SK-N-SH (cell line): ENCODE measurements at regions not wholly inside any gene's neighbourhood (a gene's known extent, or its start where the extent isn't known, plus 50 kb on each side); places are given as distances from the start of the nearest gene placed in this dataset.

Experiments
- CTCF ChIA-PET: fragments of 300-600, 350-600 bp; formaldehyde crosslinking; extraction: SDS; loops from one replicate; lab custom pipeline; 2021; lab: Yijun Ruan, JAX
- POLR2A ChIA-PET: fragments of 350-600 bp; sonication (Branson Sonifier 250); formaldehyde crosslinking; extraction: SDS; loops from one replicate; lab custom pipeline; 2020; ENCODE audit warnings: antibody characterized with exemption, inconsistent platforms; lab: Yijun Ruan, JAX
- DNase-seq: peaks from one replicate; pipeline ENCODE4 v3.0.0; 2012
- H2AFZ ChIP-seq: fragments of 200-600 bp; sonication (generic); 2 replicates; pipeline ENCODE4 v1.8.1; 2016; ENCODE audit warnings: antibody characterized with exemption, mild to moderate bottlenecking, low read depth
- H3F3A ChIP-seq: fragments of 200-600 bp; sonication (generic); replicated peaks from 2 replicates; pipeline ENCODE3; 2016; ENCODE audit warnings: antibody characterized with exemption, mild to moderate bottlenecking; ENCODE audit not compliant: insufficient read depth
- H3K27ac ChIP-seq, 2 experiments: fragments of 200-500 bp in 1 of 2; fragments of 200-600 bp in 1 of 2; sonication (Bioruptor generic) in 1 of 2; sonication (generic), shearing (Covaris generic) in 1 of 2; 2 replicates each; pipeline versions ENCODE4 v1.5.1 to v1.6.1; 2014 to 2016; ENCODE audit warnings: low read depth in 2 of 2, inconsistent platforms in 1 of 2, low read length in 1 of 2, mild to moderate bottlenecking in 1 of 2, mixed read lengths in 1 of 2
- H3K27me3 ChIP-seq: fragments of 200-600 bp; sonication (generic), shearing (Covaris generic); 2 replicates; pipeline ENCODE4 v1.6.1; 2016; ENCODE audit warnings: mixed run types; ENCODE audit not compliant: insufficient read depth
- H3K36me3 ChIP-seq, 2 experiments: fragments of 200-500 bp in 1 of 2; fragments of 200-600 bp in 1 of 2; sonication (Bioruptor generic) in 1 of 2; sonication (generic) in 1 of 2; replicated peaks in 1 of 2; 2 replicates each; pipeline versions ENCODE3 to v1.5.1; 2014 to 2016; ENCODE audit warnings: low read length in 1 of 2, mild to moderate bottlenecking in 1 of 2; ENCODE audit not compliant: insufficient read depth in 2 of 2, control insufficient read depth in 1 of 2
- H3K4me1 ChIP-seq, 2 experiments: fragments of 200-500 bp in 1 of 2; fragments of 200-600 bp in 1 of 2; sonication (Bioruptor generic) in 1 of 2; sonication (generic), shearing (Covaris generic) in 1 of 2; 2 replicates each; pipeline versions ENCODE4 v1.5.1 to v1.6.1; 2014 to 2016; ENCODE audit warnings: low read depth in 1 of 2, low read length in 1 of 2, mixed run types in 1 of 2; ENCODE audit not compliant: insufficient read depth in 2 of 2, control insufficient read depth in 1 of 2
- H3K4me2 ChIP-seq: fragments of 200-600 bp; sonication (generic), shearing (Covaris generic); 2 replicates; pipeline ENCODE4 v1.6.1; 2017; ENCODE audit warnings: mixed run types
- H3K4me3 ChIP-seq, 2 experiments: fragments of 200-500 bp in 1 of 2; fragments of 200-600 bp in 1 of 2; sonication (Bioruptor generic) in 1 of 2; sonication (generic), shearing (Covaris generic) in 1 of 2; 2 replicates each; pipeline versions ENCODE4 v1.5.1 to v1.8.1; 2014 to 2016; ENCODE audit warnings: low read depth in 2 of 2, inconsistent platforms in 1 of 2, low read length in 1 of 2, mild to moderate bottlenecking in 1 of 2, mixed read lengths in 1 of 2, moderate library complexity in 1 of 2
- H3K79me2 ChIP-seq: fragments of 200-600 bp; sonication (generic); 2 replicates; pipeline ENCODE4 v1.8.1; 2017; ENCODE audit warnings: mild to moderate bottlenecking; ENCODE audit not compliant: insufficient read depth
- H3K9ac ChIP-seq: fragments of 200-600 bp; sonication (generic); 2 replicates; pipeline ENCODE4 v1.6.1; 2017; ENCODE audit warnings: mixed run types
- H3K9me2 ChIP-seq: fragments of 200-600 bp; sonication (generic); 2 replicates; pipeline ENCODE4 v1.6.1; 2017; ENCODE audit warnings: mixed run types
- H3K9me3 ChIP-seq: fragments of 200-600 bp; sonication (generic); 2 replicates; pipeline ENCODE4 v1.6.1; 2017; ENCODE audit warnings: mixed run types, mild to moderate bottlenecking, moderate library complexity
- H4K20me1 ChIP-seq: fragments of 200-600 bp; sonication (generic); 2 replicates; pipeline ENCODE4 v1.6.1; 2017; ENCODE audit warnings: mild to moderate bottlenecking, mixed run types; ENCODE audit not compliant: insufficient read depth
- GABPA ChIP-seq: IDR thresholded peaks from 2 replicates; pipeline ENCODE4 v1.4.0; 2012; ENCODE audit warnings: low read depth, mild to moderate bottlenecking
- GATA2 ChIP-seq: sonication (generic); formaldehyde crosslinking; IDR thresholded peaks from 2 replicates; pipeline ENCODE4 v1.5.0; 2020; ENCODE audit warnings: mild to moderate bottlenecking, missing genetic modification reagents
- IRF3 ChIP-seq: fragments of 150-350 bp; IDR thresholded peaks from 2 replicates; pipeline ENCODE4 v1.6.1; 2016; ENCODE audit warnings: mild to moderate bottlenecking, low read depth, low read length
- MEF2A ChIP-seq: IDR thresholded peaks from 2 replicates; pipeline ENCODE4 v1.4.0; 2012; ENCODE audit warnings: low read depth, borderline replicate concordance
- MXI1 ChIP-seq: IDR thresholded peaks from 2 replicates; pipeline ENCODE4 v1.6.1; 2012; ENCODE audit warnings: mild to moderate bottlenecking, low read depth, low read length, improper control_type of control experiment
- NFIC ChIP-seq: IDR thresholded peaks from 2 replicates; pipeline ENCODE4 v1.4.0; 2012; ENCODE audit warnings: borderline replicate concordance
- REST ChIP-seq: IDR thresholded peaks from 2 replicates; pipeline ENCODE4 v1.6.1; 2012; ENCODE audit warnings: mild to moderate bottlenecking, low read depth, low read length, moderate library complexity
- RXRA ChIP-seq: IDR thresholded peaks from 2 replicates; pipeline ENCODE4 v1.4.0; 2012; ENCODE audit warnings: low read depth, mild to moderate bottlenecking, borderline replicate concordance
- TEAD4 ChIP-seq: IDR thresholded peaks from 2 replicates; pipeline ENCODE4 v1.4.0; 2012; ENCODE audit warnings: mild to moderate bottlenecking, borderline replicate concordance; ENCODE audit not compliant: insufficient read depth
- USF2 ChIP-seq: fragments of 150-350 bp; IDR thresholded peaks from 2 replicates; pipeline ENCODE4 v1.6.1; 2017; ENCODE audit warnings: antibody characterized with exemption, low read length, low read depth, borderline replicate concordance
- WGBS: methylation state at CpG from one replicate; pipeline ENCODE4 v1.1.6; 2017; ENCODE audit warnings: low lambda C conversion rate; 5-methylcytosine and 5-hydroxymethylcytosine counted together

- no peak for DNase-seq
- Histone ChIP-seq H3K4me1 (peaks cover 0 to 12% of the 10 kb centered on the region in 2 experiments; a peak in 2 of 4 replicates), H3K9me3 (no peaks in the 10 kb centered on the region), H3K27ac (no peak overlapping the region), H3K36me3 (peaks cover 36 to 51% of the 10 kb centered on the region in 2 experiments), H3K79me2 (peaks cover 42% of the 10 kb centered on the region), H3K4me3 (no peak overlapping the region), H3K9me2 (no peaks in the 10 kb centered on the region), H3K27me3 (no peaks in the 10 kb centered on the region), H3K9ac (no peak overlapping the region), H3K4me2 (no peak overlapping the region), H2AFZ (no peak overlapping the region), H3F3A (peaks cover 11% of the 10 kb centered on the region), H4K20me1 (peaks cover 30% of the 10 kb centered on the region; the same call in 1 of the 2 replicates)
- CTCF ChIA-PET, result no interaction called here
- POLR2A ChIA-PET, result no interaction called here
- WGBS, result 91% methylated on average over 16 of the region's 29 CpGs
- no peak for TF ChIP-seq MEF2A
- TF ChIP-seq GABPA, result 0 out of 2 replicates have a peak, but pooled peaks have one; percentile 23
These were observed 100.9 kb downstream of the NCOR2 start for GRCh38 chr12:124466216-124467128.

GRCh38 chr12:124465473-124465872 is 101.9 kb downstream of the NCOR2 start:
- Histone ChIP-seq H3K27me3 (no peaks in the 10 kb centered on the region), H3K4me3 (no peak overlapping the region), H3K27ac (no peak overlapping the region), H3K9me3 (no peaks in the 10 kb centered on the region), H3K79me2 (peaks cover 33% of the 10 kb centered on the region), H3K9me2 (no peaks in the 10 kb centered on the region), H4K20me1 (peaks cover 34% of the 10 kb centered on the region; the same call in 1 of the 2 replicates), H3K36me3 (peaks cover 27 to 43% of the 10 kb centered on the region in 2 experiments), H3F3A (peaks cover 11% of the 10 kb centered on the region), H2AFZ (no peak overlapping the region), H3K4me1 (peaks cover 0 to 12% of the 10 kb centered on the region in 2 experiments; a peak in 2 of 4 replicates), H3K4me2 (no peak overlapping the region), H3K9ac (no peak overlapping the region)
- no peak for DNase-seq
- ChIA-PET POLR2A (no interaction called here), CTCF (interaction anchor here (1.2 kb wide), 1 partner anchor 67 kb away, joined by 3 read pairs; no protein-coding TSS in a partner anchor)
- 100% methylated on average over 1 of the region's 1 CpG for WGBS
- TF ChIP-seq NFIC (no peak), MXI1 (no peak)

GRCh38 chr12:124464830-124465229 is 102.6 kb downstream of the NCOR2 start:
- H3K79me2 ChIP-seq, result peaks cover 31% of the 10 kb centered on the region; the same call in 1 of the 2 replicates
- WGBS, result 91% methylated on average over 4 of the region's 4 CpGs
- H3K36me3 ChIP-seq, result peaks cover 21 to 43% of the 10 kb centered on the region in 2 experiments
- H3F3A ChIP-seq, result peaks cover 11% of the 10 kb centered on the region
- no peak overlapping the region for H3K4me2 ChIP-seq
- H4K20me1 ChIP-seq, result peaks cover 38% of the 10 kb centered on the region; the same call in 1 of the 2 replicates
- no peak overlapping the region for H2AFZ ChIP-seq
- no peaks in the 10 kb centered on the region for H3K9me3 ChIP-seq
- ChIA-PET CTCF (interaction anchor here (1.2 kb wide), 1 partner anchor 66 kb away, joined by 3 read pairs; no protein-coding TSS in a partner anchor), POLR2A (no interaction called here)
- no peak for DNase-seq
- H3K4me1 ChIP-seq, result peaks cover 0 to 12% of the 10 kb centered on the region in 2 experiments; a peak in 2 of 4 replicates
- no peak for TF ChIP-seq GATA2 (CRISPR knock-in tag)
- TF ChIP-seq TEAD4, result no peak
- no peak for TF ChIP-seq REST
- TF ChIP-seq RXRA, result no peak
- TF ChIP-seq IRF3, result no peak
- no peak for TF ChIP-seq USF2
- TF ChIP-seq MXI1, result no peak
- H3K9ac ChIP-seq, result no peak overlapping the region
- no peak overlapping the region for H3K4me3 ChIP-seq
- H3K27me3 ChIP-seq, result no peaks in the 10 kb centered on the region
- H3K9me2 ChIP-seq, result no peaks in the 10 kb centered on the region
- H3K27ac ChIP-seq, result no peak overlapping the region
